SK-N-SH (cell line): ENCODE measurements at regions not wholly inside any gene's neighbourhood (a gene's known extent, or its start where the extent isn't known, plus 50 kb on each side); places are given as distances from the start of the nearest gene placed in this dataset.

Experiments
- EZH2phosphoT487 ChIP-seq: fragments of 200-600 bp; sonication (generic); IDR thresholded peaks from 2 replicates; pipeline ENCODE4 v1.6.1; 2017; ENCODE audit warnings: low read depth, mixed run types, mild to moderate bottlenecking, antibody characterized with exemption, moderate library complexity, borderline replicate concordance
- JUND ChIP-seq: IDR thresholded peaks from 2 replicates; pipeline ENCODE4 v1.4.0; 2012
- POLR2AphosphoS5 ChIP-seq: IDR thresholded peaks from 2 replicates; pipeline ENCODE4 v1.6.1; 2012; ENCODE audit warnings: low read depth, low read length
- RCOR1 ChIP-seq: fragments of 150-350 bp; IDR thresholded peaks from 2 replicates; pipeline ENCODE4 v1.6.1; 2017; ENCODE audit warnings: antibody characterized with exemption, low read length
- TF ChIP-seq, protein P1 (sequence below): fragments of 200-600 bp; sonication (generic); IDR thresholded peaks from 2 replicates; pipeline ENCODE4 v1.6.1; 2017; ENCODE audit warnings: antibody characterized with exemption, mild to moderate bottlenecking, moderate library complexity
- TF ChIP-seq, protein P2 (sequence below): IDR thresholded peaks from 2 replicates; pipeline ENCODE4 v1.4.0; 2012; ENCODE audit warnings: low read depth
- TF ChIP-seq, protein P3 (sequence below): fragments of 150-350 bp; IDR thresholded peaks from 2 replicates; pipeline ENCODE4 v1.6.1; 2017; ENCODE audit warnings: antibody characterized with exemption, low read length, low read depth, borderline replicate concordance
- TF ChIP-seq, protein P4 (sequence below): IDR thresholded peaks from 2 replicates; pipeline ENCODE4 v1.4.0; 2012; ENCODE audit warnings: low read depth, borderline replicate concordance

GRCh38 chr18:24860978-24861680 is 400.7 kb downstream of the HRH4 start:
- TF ChIP-seq, protein P1, sequence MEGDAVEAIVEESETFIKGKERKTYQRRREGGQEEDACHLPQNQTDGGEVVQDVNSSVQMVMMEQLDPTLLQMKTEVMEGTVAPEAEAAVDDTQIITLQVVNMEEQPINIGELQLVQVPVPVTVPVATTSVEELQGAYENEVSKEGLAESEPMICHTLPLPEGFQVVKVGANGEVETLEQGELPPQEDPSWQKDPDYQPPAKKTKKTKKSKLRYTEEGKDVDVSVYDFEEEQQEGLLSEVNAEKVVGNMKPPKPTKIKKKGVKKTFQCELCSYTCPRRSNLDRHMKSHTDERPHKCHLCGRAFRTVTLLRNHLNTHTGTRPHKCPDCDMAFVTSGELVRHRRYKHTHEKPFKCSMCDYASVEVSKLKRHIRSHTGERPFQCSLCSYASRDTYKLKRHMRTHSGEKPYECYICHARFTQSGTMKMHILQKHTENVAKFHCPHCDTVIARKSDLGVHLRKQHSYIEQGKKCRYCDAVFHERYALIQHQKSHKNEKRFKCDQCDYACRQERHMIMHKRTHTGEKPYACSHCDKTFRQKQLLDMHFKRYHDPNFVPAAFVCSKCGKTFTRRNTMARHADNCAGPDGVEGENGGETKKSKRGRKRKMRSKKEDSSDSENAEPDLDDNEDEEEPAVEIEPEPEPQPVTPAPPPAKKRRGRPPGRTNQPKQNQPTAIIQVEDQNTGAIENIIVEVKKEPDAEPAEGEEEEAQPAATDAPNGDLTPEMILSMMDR, result no peak
- TF ChIP-seq, protein P2, sequence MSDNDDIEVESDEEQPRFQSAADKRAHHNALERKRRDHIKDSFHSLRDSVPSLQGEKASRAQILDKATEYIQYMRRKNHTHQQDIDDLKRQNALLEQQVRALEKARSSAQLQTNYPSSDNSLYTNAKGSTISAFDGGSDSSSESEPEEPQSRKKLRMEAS, result no peak
- TF ChIP-seq POLR2AphosphoS5 (no peak), RCOR1 (no peak), JUND (no peak), EZH2phosphoT487 (no peak)
- TF ChIP-seq, protein P3, sequence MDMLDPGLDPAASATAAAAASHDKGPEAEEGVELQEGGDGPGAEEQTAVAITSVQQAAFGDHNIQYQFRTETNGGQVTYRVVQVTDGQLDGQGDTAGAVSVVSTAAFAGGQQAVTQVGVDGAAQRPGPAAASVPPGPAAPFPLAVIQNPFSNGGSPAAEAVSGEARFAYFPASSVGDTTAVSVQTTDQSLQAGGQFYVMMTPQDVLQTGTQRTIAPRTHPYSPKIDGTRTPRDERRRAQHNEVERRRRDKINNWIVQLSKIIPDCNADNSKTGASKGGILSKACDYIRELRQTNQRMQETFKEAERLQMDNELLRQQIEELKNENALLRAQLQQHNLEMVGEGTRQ, result no peak
- TF ChIP-seq, protein P4, sequence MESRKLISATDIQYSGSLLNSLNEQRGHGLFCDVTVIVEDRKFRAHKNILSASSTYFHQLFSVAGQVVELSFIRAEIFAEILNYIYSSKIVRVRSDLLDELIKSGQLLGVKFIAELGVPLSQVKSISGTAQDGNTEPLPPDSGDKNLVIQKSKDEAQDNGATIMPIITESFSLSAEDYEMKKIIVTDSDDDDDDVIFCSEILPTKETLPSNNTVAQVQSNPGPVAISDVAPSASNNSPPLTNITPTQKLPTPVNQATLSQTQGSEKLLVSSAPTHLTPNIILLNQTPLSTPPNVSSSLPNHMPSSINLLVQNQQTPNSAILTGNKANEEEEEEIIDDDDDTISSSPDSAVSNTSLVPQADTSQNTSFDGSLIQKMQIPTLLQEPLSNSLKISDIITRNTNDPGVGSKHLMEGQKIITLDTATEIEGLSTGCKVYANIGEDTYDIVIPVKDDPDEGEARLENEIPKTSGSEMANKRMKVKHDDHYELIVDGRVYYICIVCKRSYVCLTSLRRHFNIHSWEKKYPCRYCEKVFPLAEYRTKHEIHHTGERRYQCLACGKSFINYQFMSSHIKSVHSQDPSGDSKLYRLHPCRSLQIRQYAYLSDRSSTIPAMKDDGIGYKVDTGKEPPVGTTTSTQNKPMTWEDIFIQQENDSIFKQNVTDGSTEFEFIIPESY, result no peak
